ENCODE measurements at regions not wholly inside any gene's neighbourhood (a gene's known extent, or its start where the extent isn't known, plus 50 kb on each side); places are given as distances from the start of the nearest gene placed in this dataset.

- TF ChIP-seq CTCF (optimal IDR thresholded peaks at IDR 0.05 in 1 of 3, IDR thresholded peaks at IDR 0.05 in 1 of 3, conservative IDR thresholded peaks at IDR 0.05 in 1 of 3; ENCODE audit: extremely low read depth in 1 of 3, insufficient read depth in 2 of 3, low read length in 3 of 3) (no peak), EZH2 (IDR thresholded peaks at IDR 0.05; ENCODE audit: low read length) (no peak)
Observed at GRCh38 chr2:128403814-128404708, 85.4 kb upstream of the HS6ST1 start.
